ENCODE measurements at regions not wholly inside any gene's neighbourhood (a gene's known extent, or its start where the extent isn't known, plus 50 kb on each side); places are given as distances from the start of the nearest gene placed in this dataset.

- Histone ChIP-seq H3K9ac (ENCODE audit: extremely low read depth, insufficient read length, low read length) (no peak overlapping the region), H2BK15ac (ENCODE audit: low read depth, low read length) (no peak overlapping the region), H3K14ac (ENCODE audit: insufficient read depth, low read length) (no peak overlapping the region), H2BK5ac (ENCODE audit: insufficient read length, low read length) (no peak overlapping the region), H3K27me3 (ENCODE audit: insufficient read depth, low read length) (no peaks in the 10 kb centered on the region), H4K20me1 (ENCODE audit: control insufficient read depth, insufficient read depth, insufficient read length) (no peaks in the 10 kb centered on the region), H3K79me1 (ENCODE audit: insufficient read depth, low read depth, low read length, poor library complexity, severe bottlenecking) (no peaks in the 10 kb centered on the region), H2BK12ac (ENCODE audit: insufficient read length, low read depth, low read length) (no peak overlapping the region), H2BK20ac (ENCODE audit: low read depth, low read length, poor library complexity, severe bottlenecking) (no peak overlapping the region), H3K23me2 (ENCODE audit: insufficient read length, low read depth, low read length, poor library complexity, severe bottlenecking) (no peaks in the 10 kb centered on the region), H3K4me1 (ENCODE audit: insufficient read depth, low read length) (no peaks in the 10 kb centered on the region), H4K8ac (replicated peaks; ENCODE audit: insufficient read length, low read depth, low read length) (no peak overlapping the region), H3K18ac (ENCODE audit: insufficient read length, low read depth, low read length) (no peak overlapping the region), H3K4ac (ENCODE audit: low read depth, low read length) (no peak overlapping the region), H3K9me3 (ENCODE audit: control insufficient read depth, low read depth, low read length) (no peaks in the 10 kb centered on the region), H3T11ph (ENCODE audit: low read length) (no peak overlapping the region), H3K56ac (ENCODE audit: insufficient read length, low read depth, low read length) (no peak overlapping the region), H3K23ac (ENCODE audit: insufficient read length, low read depth, low read length) (no peak overlapping the region), H2AFZ (ENCODE audit: low read length) (no peak overlapping the region), H4K5ac (ENCODE audit: insufficient read length, low read depth, low read length) (no peak overlapping the region), H2BK120ac (ENCODE audit: low read depth, low read length, poor library complexity, severe bottlenecking) (no peak overlapping the region), H3K79me2 (ENCODE audit: insufficient read depth, low read length) (no peaks in the 10 kb centered on the region), H3K27ac (ENCODE audit: insufficient read length, low read depth, low read length) (no peak overlapping the region), H2AK5ac (ENCODE audit: insufficient read length, low read length) (no peak overlapping the region), H4K91ac (ENCODE audit: insufficient read length, low read depth, low read length) (no peak overlapping the region), H3K4me2 (ENCODE audit: insufficient read depth, insufficient read length, low read length) (no peak overlapping the region)
- H3K9me3 Mint-ChIP-seq = no peaks in the 10 kb centered on the region
- no peak overlapping the region for H3K27ac Mint-ChIP-seq
- DNase-seq = no peak
- H3K36me3 Mint-ChIP-seq (ENCODE audit: insufficient read depth in 1 of 3, low read depth in 3 of 3) = no peaks in the 10 kb centered on the region
- H3K27me3 Mint-ChIP-seq (ENCODE audit: low read depth) = no peaks in the 10 kb centered on the region
- H3K4me1 Mint-ChIP-seq = no peaks in the 10 kb centered on the region
- no peak overlapping the region for H3K4me3 Mint-ChIP-seq
- no peak for TF ChIP-seq CTCF (conservative IDR thresholded peaks at IDR 0.05)
Measured at GRCh38 chr2:56484906-56485305, 301.1 kb downstream of the CCDC85A start.

All from H9 (cell line).